Lower leg skin (tissue), 4 donors: ENCODE measurements at regions not wholly inside any gene's neighbourhood (a gene's known extent, or its start where the extent isn't known, plus 50 kb on each side); places are given as distances from the start of the nearest gene placed in this dataset.

Experiments used
- DNase-seq, 2 donors: peaks; one replicate each; pipeline ENCODE4 v3.0.0-alpha.2; 2019; ENCODE audit warnings: low spot score in 2 of 2
- H3K4me3 ChIP-seq: fragments of 200-600 bp; sonication (generic); 2 replicates; pipeline ENCODE4 v1.5.1; 2017; ENCODE audit warnings: mild to moderate bottlenecking, low read depth; ENCODE audit not compliant: poor library complexity, severe bottlenecking
- CTCF ChIP-seq, 3 donors: fragments of 450-650 bp; IDR thresholded peaks; one replicate each; pipeline ENCODE4 v1.5.1; 2016; ENCODE audit warnings: antibody characterized with exemption in 3 of 3, mild to moderate bottlenecking in 3 of 3, moderate library complexity in 2 of 3
- POLR2A ChIP-seq, 2 donors: fragments of 450-650 bp; IDR thresholded peaks; one replicate each; pipeline ENCODE4 v1.6.1; 2016 to 2017; ENCODE audit warnings: antibody characterized with exemption in 2 of 2, mild to moderate bottlenecking in 1 of 2, moderate library complexity in 1 of 2
- WGBS, 2 donors: methylation state at CpG; one replicate each; pipeline ENCODE4 v1.1.5; 2018; 5-methylcytosine and 5-hydroxymethylcytosine counted together
- intact Hi-C: fragments of 100-400 bp; cut with DNase I; formaldehyde crosslinking; loops from one replicate; pipeline ENCODE4 v1.15.0; 2023; ENCODE audit warnings: low total_unique reads

- 44 to 61% methylated on average over 1 of the region's 1 CpG for WGBS, 2 donors
These were observed 1001.6 kb upstream of the CDH8 start for GRCh38 chr16:63037761-63038396.

GRCh38 chr16:63018581-63019223 lies 982.5 kb upstream of the CDH8 start:
- DNase-seq: no peak

More at GRCh38 chr16:63037761-63038396, 1001.6 kb upstream of the CDH8 start:
- DNase-seq: no peak
- TF ChIP-seq CTCF (IDR thresholded peaks at IDR 0.05): no peak
- no peak for TF ChIP-seq POLR2A (IDR thresholded peaks at IDR 0.05)
- intact Hi-C loops: no loop called here
- no peak overlapping the region for H3K4me3 ChIP-seq

GRCh38 chr16:63008688-63009087 lies 972.5 kb upstream of the CDH8 start:
- H3K4me3 ChIP-seq: no peak overlapping the region
- intact Hi-C loops: loop anchor here (5.0 kb wide), 1 partner anchor 1919 kb away; no protein-coding TSS in a partner anchor
- no peak for TF ChIP-seq CTCF (IDR thresholded peaks at IDR 0.05)
- TF ChIP-seq POLR2A (IDR thresholded peaks at IDR 0.05): no peak
- DNase-seq: no peak

More at GRCh38 chr16:63018581-63019223, 982.5 kb upstream of the CDH8 start:
- TF ChIP-seq POLR2A (IDR thresholded peaks at IDR 0.05) (no peak), CTCF (IDR thresholded peaks at IDR 0.05) (no peak)
- WGBS, 2 donors: 90 to 91% methylated on average over 7 of the region's 7 CpGs
- intact Hi-C loops: no loop called here
- no peak overlapping the region for H3K4me3 ChIP-seq

- TF ChIP-seq CTCF (IDR thresholded peaks at IDR 0.05): no peak
- intact Hi-C loops: loop anchor here (5.0 kb wide), 1 partner anchor 1922 kb away; no protein-coding TSS in a partner anchor
These were observed 969.1 kb upstream of the CDH8 start for GRCh38 chr16:63005356-63005755.

GRCh38 chr16:62989480-62989879 lies 953.2 kb upstream of the CDH8 start:
- H3K4me3 ChIP-seq: no peak overlapping the region
- 72 to 82% methylated on average over 1 of the region's 1 CpG for WGBS, 2 donors
- TF ChIP-seq CTCF (IDR thresholded peaks at IDR 0.05) (no peak), POLR2A (IDR thresholded peaks at IDR 0.05) (no peak)
- DNase-seq: no peak
- intact Hi-C loops: no loop called here

More at GRCh38 chr16:63005356-63005755, 969.1 kb upstream of the CDH8 start:
- WGBS, 2 donors: 50 to 62% methylated on average over 3 of the region's 3 CpGs
- H3K4me3 ChIP-seq: no peak overlapping the region
- DNase-seq: no peak
